ENCODE measurements at regions not wholly inside any gene's neighbourhood (a gene's known extent, or its start where the extent isn't known, plus 50 kb on each side); places are given as distances from the start of the nearest gene placed in this dataset.

DNA sequence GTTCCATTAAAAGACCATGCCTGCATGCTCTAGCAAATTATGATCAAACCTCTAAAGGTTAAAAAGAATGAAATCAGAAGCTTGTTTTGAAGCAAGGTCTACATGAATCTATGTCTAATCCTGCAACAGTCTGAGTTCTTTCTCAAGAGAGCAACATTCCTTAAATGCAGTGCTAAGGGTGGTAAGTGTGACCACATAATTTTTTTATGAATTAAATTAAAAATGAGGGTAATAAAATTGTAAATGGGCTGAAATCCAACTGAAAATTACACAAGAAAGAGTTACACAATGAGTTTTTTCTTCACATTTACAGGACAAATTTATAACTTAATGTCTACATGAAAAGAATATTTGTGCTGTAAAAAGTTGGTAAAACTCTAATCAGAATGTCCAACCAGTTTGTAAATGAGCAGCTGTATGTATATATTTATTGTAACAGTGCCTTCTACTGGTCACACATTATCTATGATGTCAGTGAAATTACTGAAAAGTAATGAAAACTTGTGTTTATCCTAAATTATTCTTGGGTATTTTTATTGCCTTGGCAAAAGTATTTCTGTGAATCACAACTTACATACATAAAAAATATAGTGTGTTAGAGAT is 336.3 kb upstream of the PITX2 start:
- peak; percentile 16; the same call in 1 of the 2 replicates for TF ChIP-seq CTCF (IDR thresholded peaks at IDR 0.05)
- TF ChIP-seq, protein P1, sequence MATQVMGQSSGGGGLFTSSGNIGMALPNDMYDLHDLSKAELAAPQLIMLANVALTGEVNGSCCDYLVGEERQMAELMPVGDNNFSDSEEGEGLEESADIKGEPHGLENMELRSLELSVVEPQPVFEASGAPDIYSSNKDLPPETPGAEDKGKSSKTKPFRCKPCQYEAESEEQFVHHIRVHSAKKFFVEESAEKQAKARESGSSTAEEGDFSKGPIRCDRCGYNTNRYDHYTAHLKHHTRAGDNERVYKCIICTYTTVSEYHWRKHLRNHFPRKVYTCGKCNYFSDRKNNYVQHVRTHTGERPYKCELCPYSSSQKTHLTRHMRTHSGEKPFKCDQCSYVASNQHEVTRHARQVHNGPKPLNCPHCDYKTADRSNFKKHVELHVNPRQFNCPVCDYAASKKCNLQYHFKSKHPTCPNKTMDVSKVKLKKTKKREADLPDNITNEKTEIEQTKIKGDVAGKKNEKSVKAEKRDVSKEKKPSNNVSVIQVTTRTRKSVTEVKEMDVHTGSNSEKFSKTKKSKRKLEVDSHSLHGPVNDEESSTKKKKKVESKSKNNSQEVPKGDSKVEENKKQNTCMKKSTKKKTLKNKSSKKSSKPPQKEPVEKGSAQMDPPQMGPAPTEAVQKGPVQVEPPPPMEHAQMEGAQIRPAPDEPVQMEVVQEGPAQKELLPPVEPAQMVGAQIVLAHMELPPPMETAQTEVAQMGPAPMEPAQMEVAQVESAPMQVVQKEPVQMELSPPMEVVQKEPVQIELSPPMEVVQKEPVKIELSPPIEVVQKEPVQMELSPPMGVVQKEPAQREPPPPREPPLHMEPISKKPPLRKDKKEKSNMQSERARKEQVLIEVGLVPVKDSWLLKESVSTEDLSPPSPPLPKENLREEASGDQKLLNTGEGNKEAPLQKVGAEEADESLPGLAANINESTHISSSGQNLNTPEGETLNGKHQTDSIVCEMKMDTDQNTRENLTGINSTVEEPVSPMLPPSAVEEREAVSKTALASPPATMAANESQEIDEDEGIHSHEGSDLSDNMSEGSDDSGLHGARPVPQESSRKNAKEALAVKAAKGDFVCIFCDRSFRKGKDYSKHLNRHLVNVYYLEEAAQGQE (IDR thresholded peaks at IDR 0.05; ENCODE audit: insufficient read depth in 1 of 2, low read depth in 2 of 2, low read length in 1 of 2), result no peak
- TF ChIP-seq POLR2AphosphoS5 (IDR thresholded peaks at IDR 0.05; ENCODE audit: low read depth, low read length), result no peak
- TF ChIP-seq SIN3A (IDR thresholded peaks at IDR 0.05; ENCODE audit: borderline replicate concordance, insufficient read depth, low read depth, low read length), result no peak
